ENCODE measurements at regions not wholly inside any gene's neighbourhood (a gene's known extent, or its start where the extent isn't known, plus 50 kb on each side); places are given as distances from the start of the nearest gene placed in this dataset.

GRCh38 chr6:87820343-87820984 is 118.4 kb upstream of the AKIRIN2 start:
- no peaks in the 10 kb centered on the region for H3K36me3 ChIP-seq (ENCODE audit: control insufficient read depth in 2 of 3, insufficient read depth in 3 of 3, low read length in 3 of 3)
- no peaks in the 10 kb centered on the region for H3K4me1 ChIP-seq (ENCODE audit: control insufficient read depth in 2 of 3, insufficient read depth in 2 of 3, low read depth in 1 of 3, low read length in 3 of 3)
- TF ChIP-seq CTCF (IDR thresholded peaks at IDR 0.05; ENCODE audit: borderline replicate concordance, extremely low read depth, insufficient read depth) = no peak
- no peak for FAIRE-seq
- DNase-seq = no peak
- H3K9me3 ChIP-seq (ENCODE audit: control insufficient read depth in 2 of 3, insufficient read depth in 1 of 3, low read length in 3 of 3) = no peaks in the 10 kb centered on the region
- no peak overlapping the region for H3K4me3 ChIP-seq (ENCODE audit: low read length in 3 of 3)
- H3K9ac ChIP-seq (ENCODE audit: low read length in 3 of 3) = no peak overlapping the region
- H3K27ac ChIP-seq (ENCODE audit: low read depth in 2 of 2, low read length in 2 of 2) = no peak overlapping the region
- no peaks in the 10 kb centered on the region for H3K27me3 ChIP-seq (ENCODE audit: control insufficient read depth, insufficient read depth, low read length)
- intact Hi-C loops (cut with DNase I) = no loop called here

- TF ChIP-seq CTCF (IDR thresholded peaks at IDR 0.05; ENCODE audit: borderline replicate concordance, extremely low read depth, insufficient read depth) = no peak
- H3K27me3 ChIP-seq (ENCODE audit: control insufficient read depth, insufficient read depth, low read length) = no peaks in the 10 kb centered on the region
- no peak for FAIRE-seq
These were observed 115.2 kb upstream of the AKIRIN2 start for GRCh38 chr6:87817183-87817582.

GRCh38 chr6:87815449-87815848 is 113.4 kb upstream of the AKIRIN2 start:
- Histone ChIP-seq H3K27me3 (ENCODE audit: control insufficient read depth, insufficient read depth, low read length) (no peaks in the 10 kb centered on the region), H3K36me3 (ENCODE audit: control insufficient read depth in 2 of 3, insufficient read depth in 3 of 3, low read length in 3 of 3) (no peaks in the 10 kb centered on the region), H3K27ac (ENCODE audit: low read depth in 2 of 2, low read length in 2 of 2) (no peak overlapping the region), H3K9me3 (ENCODE audit: control insufficient read depth in 2 of 3, insufficient read depth in 1 of 3, low read length in 3 of 3) (no peaks in the 10 kb centered on the region), H3K9ac (ENCODE audit: low read length in 3 of 3) (no peak overlapping the region), H3K4me1 (ENCODE audit: control insufficient read depth in 2 of 3, insufficient read depth in 2 of 3, low read depth in 1 of 3, low read length in 3 of 3) (no peaks in the 10 kb centered on the region), H3K4me3 (ENCODE audit: low read length in 3 of 3) (no peak overlapping the region)
- no peak for DNase-seq
- intact Hi-C loops (cut with DNase I) = no loop called here
- FAIRE-seq = no peak
- no peak for TF ChIP-seq CTCF (IDR thresholded peaks at IDR 0.05; ENCODE audit: borderline replicate concordance, extremely low read depth, insufficient read depth)

More at GRCh38 chr6:87817183-87817582, 115.2 kb upstream of the AKIRIN2 start:
- H3K9me3 ChIP-seq (ENCODE audit: control insufficient read depth in 2 of 3, insufficient read depth in 1 of 3, low read length in 3 of 3) = no peaks in the 10 kb centered on the region
- H3K9ac ChIP-seq (ENCODE audit: low read length in 3 of 3) = no peak overlapping the region
- no peaks in the 10 kb centered on the region for H3K36me3 ChIP-seq (ENCODE audit: control insufficient read depth in 2 of 3, insufficient read depth in 3 of 3, low read length in 3 of 3)
- H3K27ac ChIP-seq (ENCODE audit: low read depth in 2 of 2, low read length in 2 of 2) = no peak overlapping the region
- no peak for DNase-seq
- no peak overlapping the region for H3K4me3 ChIP-seq (ENCODE audit: low read length in 3 of 3)
- intact Hi-C loops (cut with DNase I) = no loop called here
- no peaks in the 10 kb centered on the region for H3K4me1 ChIP-seq (ENCODE audit: control insufficient read depth in 2 of 3, insufficient read depth in 2 of 3, low read depth in 1 of 3, low read length in 3 of 3)

Measured in kidney (tissue), 13 donors.